Endothelial cell of umbilical vein (primary cell): ENCODE measurements at regions not wholly inside any gene's neighbourhood (a gene's known extent, or its start where the extent isn't known, plus 50 kb on each side); places are given as distances from the start of the nearest gene placed in this dataset.

Experiments
- BruUV-seq: library from RNA; stranded (reverse); fragments of 400-500 nt; replicated peaks from 2 replicates; lab custom pipeline; 2021; lab: Mats Ljungman, UMichigan
- CTCF ChIA-PET: fragments of 300-600, 350-600 bp; sonication (Branson Sonifier 250); formaldehyde crosslinking; loops from one replicate; lab custom pipeline; 2021; ENCODE audit warnings: antibody characterized with exemption, inconsistent platforms; lab: Charles Lee
- POLR2A ChIA-PET: fragments of 300-600, 350-600 bp; sonication (Branson Sonifier 250); formaldehyde crosslinking; loops from one replicate; lab custom pipeline; 2021; ENCODE audit warnings: antibody characterized with exemption, inconsistent platforms; lab: Charles Lee
- DNase-seq: peaks from one replicate; pipeline ENCODE4 v3.0.0-alpha.2; 2011; ENCODE audit warnings: low read depth, low spot score
- FAIRE-seq: peaks from 2 replicates; lab custom pipeline; 2011; peaks lifted over from hg19 to GRCh38; lab: Jason Lieb, UNC
- H2AFZ ChIP-seq: 2 replicates; pipeline ENCODE4 v1.6.0; 2012; ENCODE audit warnings: low read depth, low read length, control low read depth, inconsistent platforms
- H3K27ac ChIP-seq: 2 replicates; pipeline ENCODE4 v1.5.1; 2011; ENCODE audit warnings: low read depth, mild to moderate bottlenecking, control low read depth, low read length, moderate library complexity; ENCODE audit not compliant: insufficient read depth
- H3K27me3 ChIP-seq, 2 experiments: 2 replicates each; pipeline versions ENCODE4 v1.6.0 to v1.6.1; 2011; ENCODE audit warnings: low read length in 2 of 2, mixed read lengths in 1 of 2; ENCODE audit not compliant: control insufficient read depth in 2 of 2, insufficient read depth in 2 of 2
- H3K36me3 ChIP-seq, 2 experiments: 2 replicates in 1 of 2; 3 replicates in 1 of 2; pipeline ENCODE4 v1.5.1; 2011; ENCODE audit warnings: low read length in 2 of 2, mild to moderate bottlenecking in 1 of 2, moderate library complexity in 1 of 2; ENCODE audit not compliant: control insufficient read depth in 2 of 2, insufficient read depth in 2 of 2; ENCODE audit errors: extremely low read depth in 1 of 2
- H3K4me1 ChIP-seq: 3 replicates; pipeline ENCODE4 v1.5.1; 2011; ENCODE audit warnings: mild to moderate bottlenecking, low read length; ENCODE audit not compliant: control insufficient read depth, insufficient read depth; ENCODE audit errors: extremely low read depth
- H3K4me2 ChIP-seq: 2 replicates; pipeline ENCODE4 v1.6.1; 2011; ENCODE audit warnings: low read length, control low read depth, mixed read lengths; ENCODE audit not compliant: insufficient read depth
- H3K4me3 ChIP-seq, 3 experiments: fragments of 200-600 bp in 1 of 3; sonication (generic), shearing (Covaris generic) in 1 of 3; replicated peaks in 1 of 3; 2 replicates each; pipeline ENCODE4 v1.5.1; 2011 to 2016; ENCODE audit warnings: control low read depth in 3 of 3, low read length in 3 of 3, mild to moderate bottlenecking in 2 of 3, inconsistent platforms in 1 of 3, low read depth in 1 of 3, moderate library complexity in 1 of 3; ENCODE audit not compliant: insufficient read depth in 1 of 3
- H3K79me2 ChIP-seq: 2 replicates; pipeline ENCODE4 v1.6.0; 2012; ENCODE audit warnings: low read length, inconsistent platforms; ENCODE audit not compliant: control insufficient read depth, insufficient read depth
- H3K9ac ChIP-seq: replicated peaks from 2 replicates; pipeline ENCODE3; 2011; ENCODE audit warnings: low read length, control low read depth; ENCODE audit not compliant: insufficient read depth; ENCODE audit errors: extremely low read depth
- H3K9me1 ChIP-seq: replicated peaks from 3 replicates; pipeline ENCODE4 v1.6.0; 2011; ENCODE audit warnings: mild to moderate bottlenecking, low read length; ENCODE audit not compliant: control insufficient read depth, insufficient read depth; ENCODE audit errors: extremely low read depth
- H3K9me3 ChIP-seq: replicated peaks from 2 replicates; pipeline ENCODE4 v1.5.1; 2012; ENCODE audit warnings: low read length, inconsistent platforms; ENCODE audit not compliant: control insufficient read depth, insufficient read depth
- H4K20me1 ChIP-seq: replicated peaks from 2 replicates; pipeline ENCODE3; 2011; ENCODE audit warnings: mild to moderate bottlenecking, low read length; ENCODE audit not compliant: control insufficient read depth, insufficient read depth; ENCODE audit errors: extremely low read depth
- CTCF ChIP-seq, 2 donors: IDR thresholded peaks; 1 replicate in 1 of 2; 2 replicates in 1 of 2; pipeline ENCODE4 v1.5.1; 2011; ENCODE audit warnings: low read length in 2 of 2, mild to moderate bottlenecking in 2 of 2, moderate library complexity in 2 of 2, control low read depth in 1 of 2, inconsistent platforms in 1 of 2, low read depth in 1 of 2; ENCODE audit not compliant: insufficient read depth in 1 of 2; ENCODE audit errors: extremely low read depth in 1 of 2
- EZH2 ChIP-seq: IDR thresholded peaks from 2 replicates; pipeline ENCODE4 v1.6.1; 2012; ENCODE audit warnings: borderline replicate concordance, low read depth, mild to moderate bottlenecking, moderate library complexity, low read length, inconsistent platforms; ENCODE audit not compliant: severe bottlenecking
- FOS ChIP-seq: IDR thresholded peaks from 2 replicates; pipeline ENCODE4 v1.6.1; 2011; ENCODE audit warnings: mild to moderate bottlenecking, low read length, moderate library complexity, borderline replicate concordance; ENCODE audit not compliant: insufficient read depth
- GATA2 ChIP-seq: IDR thresholded peaks from 2 replicates; pipeline ENCODE4 v1.7.0; 2011; ENCODE audit warnings: low read depth, mild to moderate bottlenecking, moderate library complexity, mixed read lengths, low read length; ENCODE audit not compliant: insufficient read length, insufficient read depth
- JUN ChIP-seq: IDR thresholded peaks from 2 replicates; pipeline ENCODE4 v1.6.1; 2011; ENCODE audit warnings: borderline replicate concordance, low read depth; ENCODE audit not compliant: insufficient read length, insufficient read depth
- MAX ChIP-seq: IDR thresholded peaks from 2 replicates; pipeline ENCODE4 v1.6.1; 2011; ENCODE audit not compliant: insufficient read depth, insufficient read length
- MYC ChIP-seq: IDR thresholded peaks from one replicate; pipeline ENCODE4 v1.6.1; 2011; ENCODE audit warnings: mild to moderate bottlenecking, low read depth, low read length
- POLR2A ChIP-seq: IDR thresholded peaks from 2 replicates; pipeline ENCODE4 v1.6.1; 2012; ENCODE audit warnings: low read depth, mild to moderate bottlenecking, control low read depth, low read length
- POLR2AphosphoS5 ChIP-seq: IDR thresholded peaks from 2 replicates; pipeline ENCODE4 v1.6.1; 2012; ENCODE audit warnings: low read depth, mild to moderate bottlenecking, control low read depth, low read length, moderate library complexity; ENCODE audit not compliant: insufficient read depth
- dilution Hi-C: fragments of 300-500 bp; cut with MboI; formaldehyde crosslinking; loops from one replicate; pipeline ENCODE4 v1.15.0; 2019; ENCODE audit warnings: low sequenced_read_pairs; ENCODE audit not compliant: extremely low pct_ligation_motif_present
- intact Hi-C: fragments of 100-400 bp; cut with micrococcal nuclease; formaldehyde crosslinking; loops from one replicate; pipeline ENCODE4 v1.10.0; 2022

- Histone ChIP-seq H3K27ac (no peak overlapping the region), H3K9me1 (no peaks in the 10 kb centered on the region), H3K27me3 (no peaks in the 10 kb centered on the region), H3K4me3 (no peak overlapping the region), H2AFZ (no peak overlapping the region), H3K4me1 (no peaks in the 10 kb centered on the region), H3K36me3 (no peaks in the 10 kb centered on the region), H3K79me2 (no peaks in the 10 kb centered on the region), H3K9me3 (no peaks in the 10 kb centered on the region), H4K20me1 (no peaks in the 10 kb centered on the region), H3K4me2 (no peak overlapping the region), H3K9ac (no peak overlapping the region)
- intact Hi-C loops: no loop called here
- ChIA-PET POLR2A (no interaction called here), CTCF (interaction anchor here (1.1 to 1.6 kb wide), 2 partner anchors 11 to 21 kb away, joined by 4 read pairs; no protein-coding TSS in a partner anchor)
- dilution Hi-C loops: no loop called here
- TF ChIP-seq GATA2 (no peak), MYC (no peak), POLR2A (no peak), FOS (no peak), POLR2AphosphoS5 (no peak), MAX (no peak), EZH2 (no peak), JUN (no peak), CTCF (IDR thresholded peaks at IDR 0.05; ENCODE audit: extremely low read depth in 1 of 2, insufficient read depth in 1 of 2, low read depth in 1 of 2, low read length in 2 of 2) (no peak)
- no TSS peak for BruUV-seq
- DNase-seq (no peak), FAIRE-seq (no peak)
Observed at GRCh38 chr6:140987364-140988155, 1145.2 kb upstream of the GJE1 start.
